BE2C (cell line): ENCODE measurements at regions not wholly inside any gene's neighbourhood (a gene's known extent, or its start where the extent isn't known, plus 50 kb on each side); places are given as distances from the start of the nearest gene placed in this dataset.

Experiments
- DNase-seq: peaks from one replicate; pipeline ENCODE4 v3.0.0-alpha.2; 2020
- H3K27me3 ChIP-seq: fragments of 250-450 bp; sonication (Bioruptor Pico); 2 replicates; pipeline ENCODE4 v1.5.1; 2020; ENCODE audit warnings: mild to moderate bottlenecking
- H3K36me3 ChIP-seq: fragments of 250-450 bp; sonication (Bioruptor Pico); 2 replicates; pipeline ENCODE4 v1.5.1; 2020; ENCODE audit warnings: mild to moderate bottlenecking
- H3K4me1 ChIP-seq: fragments of 250-450 bp; sonication (Bioruptor Pico); 2 replicates; pipeline ENCODE4 v1.5.1; 2020
- H3K4me3 ChIP-seq: 2 replicates; pipeline ENCODE4 v1.5.1; 2011; ENCODE audit warnings: low read depth, low read length
- H3K9me3 ChIP-seq: fragments of 250-450 bp; sonication (Bioruptor Pico); 2 replicates; pipeline ENCODE4 v1.5.1; 2020
- TF ChIP-seq, protein P1 (sequence below): IDR thresholded peaks from 2 replicates; pipeline ENCODE4 v1.5.1; 2012; ENCODE audit warnings: mild to moderate bottlenecking, low read depth, low read length

GRCh38 chr10:128377988-128378387, 251.8 kb upstream of the MKI67 start:
- TF ChIP-seq, protein P1, sequence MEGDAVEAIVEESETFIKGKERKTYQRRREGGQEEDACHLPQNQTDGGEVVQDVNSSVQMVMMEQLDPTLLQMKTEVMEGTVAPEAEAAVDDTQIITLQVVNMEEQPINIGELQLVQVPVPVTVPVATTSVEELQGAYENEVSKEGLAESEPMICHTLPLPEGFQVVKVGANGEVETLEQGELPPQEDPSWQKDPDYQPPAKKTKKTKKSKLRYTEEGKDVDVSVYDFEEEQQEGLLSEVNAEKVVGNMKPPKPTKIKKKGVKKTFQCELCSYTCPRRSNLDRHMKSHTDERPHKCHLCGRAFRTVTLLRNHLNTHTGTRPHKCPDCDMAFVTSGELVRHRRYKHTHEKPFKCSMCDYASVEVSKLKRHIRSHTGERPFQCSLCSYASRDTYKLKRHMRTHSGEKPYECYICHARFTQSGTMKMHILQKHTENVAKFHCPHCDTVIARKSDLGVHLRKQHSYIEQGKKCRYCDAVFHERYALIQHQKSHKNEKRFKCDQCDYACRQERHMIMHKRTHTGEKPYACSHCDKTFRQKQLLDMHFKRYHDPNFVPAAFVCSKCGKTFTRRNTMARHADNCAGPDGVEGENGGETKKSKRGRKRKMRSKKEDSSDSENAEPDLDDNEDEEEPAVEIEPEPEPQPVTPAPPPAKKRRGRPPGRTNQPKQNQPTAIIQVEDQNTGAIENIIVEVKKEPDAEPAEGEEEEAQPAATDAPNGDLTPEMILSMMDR, result no peak
- Histone ChIP-seq H3K36me3 (no peaks in the 10 kb centered on the region), H3K9me3 (no peaks in the 10 kb centered on the region), H3K27me3 (no peaks in the 10 kb centered on the region), H3K4me1 (no peaks in the 10 kb centered on the region), H3K4me3 (no peak overlapping the region)
- no peak for DNase-seq

DNA sequence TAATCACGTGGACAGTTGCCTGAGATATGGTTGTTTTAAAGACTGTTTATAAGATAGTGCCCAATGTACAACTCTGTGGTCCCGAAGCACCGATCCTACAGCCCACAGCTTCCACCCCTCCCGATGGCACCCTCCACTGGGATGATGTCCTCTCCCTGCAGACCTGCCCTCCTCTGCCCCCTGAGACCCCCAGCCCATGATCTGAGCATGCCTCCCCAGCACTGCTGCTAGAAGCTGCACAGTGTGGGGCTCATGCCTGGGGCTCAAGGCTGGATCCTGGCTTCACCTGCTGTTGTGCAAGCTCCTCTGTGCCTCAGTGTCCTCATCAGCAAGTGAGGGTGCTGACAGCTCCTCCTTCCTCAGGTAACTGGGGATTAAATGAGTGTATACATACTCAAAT, 254.7 kb upstream of the MKI67 start:
- Histone ChIP-seq H3K4me3 (no peak overlapping the region), H3K9me3 (no peaks in the 10 kb centered on the region), H3K36me3 (no peaks in the 10 kb centered on the region), H3K4me1 (no peaks in the 10 kb centered on the region), H3K27me3 (no peaks in the 10 kb centered on the region)
- TF ChIP-seq, protein P1, result no peak
- no peak for DNase-seq

GRCh38 chr10:128382225-128382624, 256.0 kb upstream of the MKI67 start:
- H3K4me1 ChIP-seq, result no peaks in the 10 kb centered on the region
- TF ChIP-seq, protein P1, result no peak
- DNase-seq, result no peak

DNA sequence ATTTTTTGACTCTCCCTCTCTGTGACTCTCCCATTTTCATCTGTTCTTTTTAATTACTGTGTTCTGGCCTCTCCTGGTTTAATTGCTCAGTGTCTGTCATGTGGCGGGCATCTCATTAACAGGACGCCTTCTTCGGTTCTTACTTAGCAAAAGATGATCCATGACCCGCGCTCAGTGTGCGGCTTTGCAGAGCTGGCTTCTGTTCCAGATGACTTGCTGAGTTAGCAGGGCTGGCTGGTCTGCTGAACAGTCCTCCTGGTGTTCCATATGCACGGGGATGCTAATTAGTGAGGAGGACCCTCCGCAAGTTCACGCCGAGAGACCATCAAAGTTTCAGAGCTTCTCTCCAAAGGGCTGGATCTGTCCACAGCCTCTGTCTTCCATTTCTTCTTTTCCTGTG, 258.6 kb upstream of the MKI67 start:
- Histone ChIP-seq H3K36me3 (no peaks in the 10 kb centered on the region), H3K27me3 (no peaks in the 10 kb centered on the region), H3K4me1 (no peaks in the 10 kb centered on the region), H3K4me3 (no peak overlapping the region), H3K9me3 (no peaks in the 10 kb centered on the region)
- TF ChIP-seq, protein P1, result no peak
- DNase-seq, result no peak

More at GRCh38 chr10:128382225-128382624, 256.0 kb upstream of the MKI67 start:
- Histone ChIP-seq H3K27me3 (no peaks in the 10 kb centered on the region), H3K36me3 (no peaks in the 10 kb centered on the region), H3K9me3 (no peaks in the 10 kb centered on the region), H3K4me3 (no peak overlapping the region)

- no peaks in the 10 kb centered on the region for H3K27me3 ChIP-seq
- no peak overlapping the region for H3K4me3 ChIP-seq
- TF ChIP-seq, protein P1, result no peak
- no peaks in the 10 kb centered on the region for H3K9me3 ChIP-seq
- H3K4me1 ChIP-seq, result no peaks in the 10 kb centered on the region
- H3K36me3 ChIP-seq, result no peaks in the 10 kb centered on the region
- DNase-seq, result no peak
Observed at GRCh38 chr10:128386231-128386630, 260.0 kb upstream of the MKI67 start.

DNA sequence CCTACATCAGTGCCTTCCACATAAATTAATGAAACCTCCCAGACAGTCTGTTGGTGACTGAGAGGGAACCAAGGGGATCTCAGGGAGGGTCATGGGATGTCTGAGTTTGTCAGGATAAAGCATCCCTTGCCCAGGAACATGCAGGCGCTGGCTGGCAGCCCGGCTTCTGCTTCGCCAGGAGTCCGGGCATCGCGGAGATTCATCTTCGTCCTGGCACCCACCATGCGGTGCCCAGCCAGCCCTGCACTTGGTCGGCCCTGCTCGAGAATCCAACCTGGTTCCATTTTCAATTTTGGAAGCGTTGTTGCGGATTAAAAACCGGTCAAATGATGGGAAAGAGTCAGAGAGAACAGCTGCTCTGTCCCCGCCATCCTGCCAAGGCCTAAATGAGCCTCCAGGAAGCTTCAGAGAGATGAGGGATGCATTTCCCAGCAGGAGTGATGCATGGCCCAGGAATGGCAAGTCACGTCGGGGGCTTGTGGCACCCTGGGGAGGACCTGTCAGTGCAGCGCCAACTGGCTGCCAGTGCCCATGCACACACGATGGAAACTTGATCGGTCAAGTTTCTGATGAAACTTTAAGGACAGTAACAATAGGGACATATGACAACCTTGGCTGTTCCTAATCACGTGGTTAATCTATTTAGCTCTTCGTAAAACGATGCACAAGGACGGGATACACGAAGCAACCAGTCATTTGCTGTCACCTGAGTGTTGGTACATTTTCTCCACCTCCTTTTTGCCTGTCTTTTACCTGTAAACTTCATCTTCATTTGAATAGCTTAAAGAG, 260.8 kb upstream of the MKI67 start:
- Histone ChIP-seq H3K4me1 (no peaks in the 10 kb centered on the region), H3K36me3 (no peaks in the 10 kb centered on the region), H3K4me3 (no peak overlapping the region), H3K9me3 (no peaks in the 10 kb centered on the region), H3K27me3 (no peaks in the 10 kb centered on the region)
- TF ChIP-seq, protein P1, result no peak
- no peak for DNase-seq
